Activated naive CD4-positive, alpha-beta T cell (primary cell): ENCODE measurements at regions not wholly inside any gene's neighbourhood (a gene's known extent, or its start where the extent isn't known, plus 50 kb on each side); places are given as distances from the start of the nearest gene placed in this dataset.

Experiments
- DNase-seq, 4 experiments: peaks; one replicate each; lab custom pipeline; 2025; lab: John Stamatoyannopoulos, UW

- no peak for DNase-seq
Observed at GRCh38 chr4:13054420-13054970, 429.6 kb downstream of the RAB28 start.

GRCh38 chr4:13047591-13047990 is 436.5 kb downstream of the RAB28 start:
- no peak for DNase-seq

GRCh38 chr4:13036841-13037240 is 447.3 kb downstream of the RAB28 start:
- DNase-seq: no peak

- DNase-seq: no peak
Observed at GRCh38 chr4:13032936-13033335, 451.2 kb downstream of the RAB28 start.

- no peak for DNase-seq
Observed at GRCh38 chr4:13024147-13025105, 459.7 kb downstream of the RAB28 start.

- DNase-seq: no peak
Observed at GRCh38 chr4:13007802-13008470, 476.2 kb downstream of the RAB28 start.

DNA sequence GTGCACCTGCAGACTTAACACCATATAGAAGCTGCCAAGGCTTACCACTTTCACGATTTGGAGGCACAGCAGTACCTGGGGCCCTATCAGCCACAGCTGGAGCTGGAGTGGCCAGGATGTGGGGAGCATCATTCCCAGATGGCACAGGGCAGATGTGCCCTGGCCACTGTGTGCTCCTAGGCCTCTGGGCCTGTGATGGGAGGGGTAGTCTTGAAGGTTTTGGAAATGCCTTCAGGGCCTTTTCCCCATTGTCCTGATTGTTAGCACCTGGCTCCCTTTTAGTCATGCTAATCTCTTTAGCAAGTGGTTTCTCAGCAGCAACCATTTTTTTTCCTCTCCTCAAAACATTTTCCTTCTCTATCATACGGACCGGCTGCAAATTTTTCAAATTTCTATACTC is 490.2 kb downstream of the RAB28 start:
- DNase-seq: no peak

GRCh38 chr4:12987284-12987683 is 496.9 kb downstream of the RAB28 start:
- DNase-seq: no peak

DNA sequence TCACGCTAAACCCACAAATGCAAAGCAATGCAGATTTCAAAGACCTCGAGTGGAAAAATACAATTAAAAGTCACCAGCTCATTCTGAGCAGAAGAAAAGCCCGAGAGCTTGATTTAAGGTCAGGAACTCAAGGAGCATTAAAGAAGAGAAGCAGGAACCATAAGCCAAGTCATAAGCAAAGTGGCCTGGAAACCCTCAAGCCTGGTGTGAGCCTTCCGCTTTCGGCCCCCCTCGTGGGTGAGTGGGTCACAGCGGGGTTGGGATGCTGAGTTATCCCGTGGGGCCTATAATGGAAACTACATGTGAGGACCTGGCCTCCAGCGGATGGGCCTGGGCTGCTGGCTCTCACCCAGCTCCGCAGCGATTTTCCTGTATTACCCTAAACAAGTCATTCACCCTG is 504.3 kb downstream of the RAB28 start:
- DNase-seq: no peak

- DNase-seq: no peak
Observed at GRCh38 chr4:12978310-12978709, 505.8 kb downstream of the RAB28 start.

DNA sequence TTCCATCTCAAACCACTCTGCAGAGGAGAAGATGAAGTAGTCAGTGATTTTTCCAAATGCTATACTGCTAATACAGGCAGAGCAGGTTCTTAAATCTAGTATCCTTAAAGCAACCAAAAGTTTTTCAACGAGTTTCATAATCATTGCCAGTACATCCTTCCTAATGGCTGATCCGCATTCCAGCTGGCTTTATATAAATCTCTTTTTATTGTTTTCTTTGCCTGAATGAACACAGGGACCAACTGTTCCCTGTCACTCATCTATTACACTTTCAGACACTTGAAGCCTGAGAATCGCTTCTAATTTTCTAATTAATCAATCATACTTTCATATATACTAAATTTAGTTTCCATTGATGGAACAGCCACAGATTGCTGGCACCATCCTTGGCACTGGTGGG is 508.6 kb downstream of the RAB28 start:
- no peak for DNase-seq

- DNase-seq: no peak
Observed at GRCh38 chr4:12973522-12973921, 510.6 kb downstream of the RAB28 start.

DNA sequence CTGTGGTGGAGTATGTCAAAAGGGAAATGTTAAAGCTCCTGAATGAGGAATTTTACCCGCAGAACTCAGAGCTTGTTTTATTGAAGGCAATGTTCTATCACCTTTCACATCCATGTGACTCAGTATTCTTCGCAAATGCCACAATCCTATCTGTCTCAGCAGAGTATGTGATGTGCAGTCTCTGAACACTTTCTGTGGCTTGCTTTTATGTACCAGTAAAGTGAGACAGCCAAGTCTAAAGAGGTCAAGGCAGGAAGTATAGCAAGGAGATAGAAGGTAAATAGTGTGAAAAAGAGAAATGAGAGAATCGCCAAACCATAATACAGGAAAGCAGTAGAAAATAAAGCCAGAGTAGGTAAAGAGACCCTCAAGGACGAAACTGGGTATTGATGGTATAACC is 515.8 kb downstream of the RAB28 start:
- no peak for DNase-seq

GRCh38 chr4:12966726-12967125 is 517.4 kb downstream of the RAB28 start:
- DNase-seq: no peak

GRCh38 chr4:12965334-12965733 is 518.8 kb downstream of the RAB28 start:
- no peak for DNase-seq

GRCh38 chr4:12963912-12964311 is 520.2 kb downstream of the RAB28 start:
- DNase-seq: no peak

DNA sequence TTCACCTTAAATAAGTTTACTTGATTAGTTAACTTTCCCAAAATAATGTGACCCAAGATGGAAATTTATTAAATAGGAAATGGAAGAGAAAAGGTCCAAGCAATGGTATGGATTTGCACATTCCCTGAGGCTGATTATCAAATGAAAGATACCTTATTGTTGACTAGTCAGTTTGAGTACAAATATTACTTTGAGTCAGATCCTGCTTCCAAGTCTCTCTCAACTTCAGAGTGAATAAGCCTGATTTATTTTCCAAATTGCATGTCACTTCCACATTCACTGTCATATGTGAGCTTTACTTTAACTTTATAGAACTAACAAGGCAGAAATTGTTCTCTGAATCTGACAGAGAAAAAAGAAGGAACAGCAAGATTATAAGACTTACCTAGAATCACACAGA is 520.8 kb downstream of the RAB28 start:
- no peak for DNase-seq

- DNase-seq: no peak
Observed at GRCh38 chr4:12961713-12962112, 522.4 kb downstream of the RAB28 start.

GRCh38 chr4:12958436-12958835 is 525.7 kb downstream of the RAB28 start:
- no peak for DNase-seq

DNA sequence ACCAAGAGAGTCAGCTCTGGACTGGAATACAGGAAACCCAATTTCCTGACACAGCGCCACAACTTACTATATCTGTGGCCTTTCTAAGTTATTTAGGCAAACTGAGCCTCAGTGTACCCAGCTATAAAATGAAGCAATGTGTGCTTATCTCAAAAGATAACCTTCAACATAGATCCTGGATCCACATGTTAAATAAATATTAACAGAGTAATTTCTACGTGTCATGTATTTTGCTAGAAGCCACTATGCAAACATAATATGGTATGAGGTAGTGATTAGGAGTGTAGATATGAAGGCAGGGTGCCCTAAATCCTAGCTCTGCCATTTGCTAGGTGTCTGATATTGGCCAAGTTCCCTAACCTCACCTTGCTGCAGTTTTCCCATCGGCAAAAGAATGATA is 527.0 kb downstream of the RAB28 start:
- DNase-seq: no peak

DNA sequence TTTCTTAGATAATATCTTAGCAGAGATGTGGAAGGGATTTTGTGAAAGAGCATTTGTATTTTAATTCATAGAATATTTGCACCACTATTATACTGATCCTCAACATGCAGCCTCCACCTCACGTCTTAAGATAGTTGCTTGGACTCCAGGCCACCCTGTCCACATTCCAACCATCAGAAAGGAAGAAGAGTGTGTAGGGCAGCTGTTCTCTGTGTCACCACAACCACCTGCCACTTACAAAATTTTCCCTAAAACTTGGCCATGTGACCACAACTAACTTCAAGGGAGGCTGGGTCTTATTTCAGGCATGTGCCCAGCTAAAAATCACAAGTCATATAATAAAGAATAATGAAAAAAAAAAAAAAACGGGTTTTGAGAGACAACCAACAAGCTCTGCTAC is 528.1 kb downstream of the RAB28 start:
- DNase-seq: no peak

DNA sequence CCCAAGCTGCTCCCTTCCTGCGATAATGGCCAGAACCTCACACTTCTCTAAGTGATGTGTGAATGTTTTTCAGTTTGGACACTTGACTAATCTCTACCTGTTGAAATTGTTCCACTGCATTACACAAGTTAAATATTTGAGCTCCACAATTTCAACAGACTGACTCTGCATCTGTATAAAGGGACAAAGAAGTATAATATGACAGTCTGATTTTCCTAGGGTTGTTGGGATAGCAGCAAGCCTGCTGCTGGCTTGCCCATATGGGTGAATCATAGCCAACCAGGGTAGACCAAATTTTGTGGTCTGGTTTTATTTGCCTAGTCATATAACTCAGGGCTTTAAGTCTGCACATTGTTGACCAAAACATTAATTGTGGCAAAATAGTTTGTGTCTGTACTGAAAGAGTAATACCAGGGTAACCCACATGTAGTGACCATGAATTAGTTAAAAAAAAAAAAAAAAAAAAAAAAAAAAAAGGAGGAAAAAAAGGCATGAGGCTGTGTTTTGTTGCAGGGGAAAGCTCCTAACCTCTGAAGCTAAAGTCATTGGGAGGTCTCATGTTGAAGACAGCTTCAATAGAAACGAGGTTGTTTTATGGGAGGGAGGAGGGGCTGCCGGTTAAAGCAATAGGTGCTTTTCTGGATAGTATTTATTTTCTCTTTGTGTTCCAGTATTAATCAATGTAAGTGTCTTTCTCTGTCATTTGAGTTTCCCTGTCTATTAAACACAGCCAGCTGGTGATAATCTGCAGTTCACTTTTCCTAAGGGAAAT is 534.2 kb downstream of the RAB28 start:
- DNase-seq: no peak
